Stimulated activated naive B cell treated with anti-CD40 and anti-IgM and Interleukin-4, amounts not matched to agents 10 μg/mL and 1 μg/mL and 100 μg/mL, for 72 hours (primary cell): ENCODE measurements at regions not wholly inside any gene's neighbourhood (a gene's known extent, or its start where the extent isn't known, plus 50 kb on each side); places are given as distances from the start of the nearest gene placed in this dataset.

Experiments
- ATAC-seq, 2 donors: fragments of 150-1000 bp; cut with Tn5 transposase; replicated peaks; 2 replicates each; pipeline ENCODE4 v1.10.0; 2021; ENCODE audit warnings: moderate library complexity in 1 of 2
- DNase-seq: peaks from one replicate; pipeline ENCODE4 v3.0.0; 2021
- H3K27ac Mint-ChIP-seq: one replicate; pipeline ENCODE4 v1.8.0; 2022; ENCODE audit warnings: mild to moderate bottlenecking, mixed read lengths
- H3K27me3 Mint-ChIP-seq, 2 donors: one replicate each; pipeline ENCODE4 v1.8.0; 2022; ENCODE audit warnings: mixed read lengths in 2 of 2
- H3K36me3 Mint-ChIP-seq, 2 donors: one replicate each; pipeline ENCODE4 v1.8.0; 2022; ENCODE audit warnings: mixed read lengths in 2 of 2, mild to moderate bottlenecking in 1 of 2
- H3K4me1 Mint-ChIP-seq, 2 donors: one replicate each; pipeline ENCODE4 v1.8.0; 2022; ENCODE audit warnings: mixed read lengths in 2 of 2, mild to moderate bottlenecking in 1 of 2
- H3K4me3 Mint-ChIP-seq, 2 donors: one replicate each; pipeline ENCODE4 v1.8.0; 2022; ENCODE audit warnings: mild to moderate bottlenecking in 2 of 2, mixed read lengths in 2 of 2, moderate library complexity in 1 of 2
- H3K9me3 Mint-ChIP-seq, 2 donors: one replicate each; pipeline ENCODE4 v1.8.0; 2022; ENCODE audit warnings: mixed read lengths in 2 of 2, mild to moderate bottlenecking in 1 of 2

DNA sequence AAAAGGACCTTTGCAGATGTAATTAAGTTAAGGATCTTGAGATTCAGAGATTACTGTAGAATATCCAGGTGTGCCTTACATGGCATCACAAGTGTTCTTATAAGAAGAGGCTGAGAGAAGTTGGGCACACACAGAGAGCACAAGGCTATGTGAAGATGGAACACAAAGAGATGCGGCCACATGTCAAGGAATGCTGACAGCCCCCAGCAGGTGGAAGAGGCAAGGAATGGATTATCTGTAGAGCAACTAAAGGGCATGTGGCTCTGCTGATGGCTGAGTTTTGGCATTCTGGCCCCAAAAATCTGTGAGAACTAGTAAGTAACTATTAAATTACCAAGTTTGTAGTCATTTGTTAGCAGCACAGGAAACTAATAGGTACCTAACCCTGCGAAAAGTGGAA, 640.7 kb upstream of the PCDH15 start:
- no peaks in the 10 kb centered on the region for H3K4me1 Mint-ChIP-seq

DNA sequence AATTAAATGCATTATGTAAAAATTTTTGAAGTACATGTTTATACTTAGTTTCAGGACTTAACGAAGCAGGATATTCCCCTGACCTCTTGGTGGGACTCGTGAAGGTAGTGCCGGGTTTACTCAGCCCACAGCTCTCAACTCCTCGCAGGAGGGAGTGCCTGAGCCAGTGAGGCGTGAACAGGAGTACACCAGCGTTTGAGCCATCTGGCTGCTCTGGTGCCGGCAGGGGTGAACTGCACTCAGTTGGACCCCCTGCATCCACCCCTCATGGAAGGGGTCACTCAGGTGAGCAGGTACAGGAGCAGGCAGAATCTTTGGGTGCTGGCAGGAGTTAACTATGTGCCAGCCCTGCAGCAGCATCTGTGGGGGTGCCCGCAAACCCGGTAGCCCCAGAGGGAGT, 625.1 kb upstream of the PCDH15 start:
- ATAC-seq (no peak), DNase-seq (no peak)
- no peaks in the 10 kb centered on the region for H3K27me3 Mint-ChIP-seq
- no peaks in the 10 kb centered on the region for H3K36me3 Mint-ChIP-seq
- H3K9me3 Mint-ChIP-seq = peaks cover 0 to 7% of the 10 kb centered on the region in 2 donors
- H3K4me3 Mint-ChIP-seq = no peak overlapping the region
- H3K27ac Mint-ChIP-seq = no peak overlapping the region
- H3K4me1 Mint-ChIP-seq = no peaks in the 10 kb centered on the region

More for the DNA sequence above, 640.7 kb upstream of the PCDH15 start:
- no peak overlapping the region for H3K4me3 Mint-ChIP-seq
- no peaks in the 10 kb centered on the region for H3K27me3 Mint-ChIP-seq
- ATAC-seq (no peak), DNase-seq (no peak)
- peaks cover 2 to 3% of the 10 kb centered on the region in 2 donors for H3K9me3 Mint-ChIP-seq
- H3K36me3 Mint-ChIP-seq = no peaks in the 10 kb centered on the region
- H3K27ac Mint-ChIP-seq = no peak overlapping the region

DNA sequence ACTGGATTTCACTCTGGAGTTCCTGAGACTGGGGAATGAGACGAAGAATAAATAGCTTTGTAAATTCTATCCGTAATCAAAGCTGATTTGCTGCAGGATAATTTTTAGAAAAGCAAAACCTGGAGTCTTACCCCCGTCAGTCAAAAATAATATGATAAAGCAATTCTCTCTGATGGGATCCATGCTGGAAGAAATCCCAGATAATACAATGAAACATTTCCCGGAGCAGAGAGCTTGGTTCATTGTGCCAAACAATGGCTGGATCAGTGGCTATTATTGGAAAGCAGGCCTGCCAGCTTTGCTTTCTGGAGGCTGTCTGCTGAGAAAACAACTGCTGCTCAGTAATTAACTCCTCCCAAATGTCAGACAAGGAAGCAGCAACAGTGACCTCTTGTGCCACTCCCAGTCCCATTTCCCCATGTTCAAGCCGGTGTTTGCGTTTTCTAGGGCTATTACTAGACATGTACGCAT, 609.4 kb upstream of the PCDH15 start:
- H3K9me3 Mint-ChIP-seq = no peaks in the 10 kb centered on the region
- H3K36me3 Mint-ChIP-seq = no peaks in the 10 kb centered on the region
- H3K4me3 Mint-ChIP-seq = no peak overlapping the region
- H3K27me3 Mint-ChIP-seq = no peaks in the 10 kb centered on the region
- DNase-seq = no peak
- H3K4me1 Mint-ChIP-seq = no peaks in the 10 kb centered on the region
- no peak for ATAC-seq
- no peak overlapping the region for H3K27ac Mint-ChIP-seq

DNA sequence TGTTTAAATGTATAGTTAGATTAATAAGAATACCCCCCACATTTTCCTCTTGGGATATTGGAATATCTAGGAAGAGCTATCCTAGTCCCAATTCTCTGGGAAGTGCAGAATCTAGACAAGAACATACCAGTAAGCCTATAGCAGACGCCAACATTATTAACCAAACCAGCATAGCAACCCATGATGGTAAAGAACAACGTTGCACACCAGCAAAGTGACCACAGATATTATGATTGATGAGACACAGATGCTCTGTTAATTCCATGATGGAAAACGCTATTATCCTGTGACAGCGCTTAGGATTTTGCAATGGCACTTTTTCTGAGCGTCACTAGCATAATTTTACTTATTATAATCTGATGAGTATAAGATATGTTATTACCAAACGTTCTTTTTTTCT, 603.1 kb upstream of the PCDH15 start:
- ATAC-seq = no peak
- H3K4me1 Mint-ChIP-seq = no peaks in the 10 kb centered on the region
- no peak for DNase-seq
- no peaks in the 10 kb centered on the region for H3K9me3 Mint-ChIP-seq
- H3K27me3 Mint-ChIP-seq = no peaks in the 10 kb centered on the region
- no peak overlapping the region for H3K4me3 Mint-ChIP-seq
- H3K36me3 Mint-ChIP-seq = no peaks in the 10 kb centered on the region
- H3K27ac Mint-ChIP-seq = no peak overlapping the region

DNA sequence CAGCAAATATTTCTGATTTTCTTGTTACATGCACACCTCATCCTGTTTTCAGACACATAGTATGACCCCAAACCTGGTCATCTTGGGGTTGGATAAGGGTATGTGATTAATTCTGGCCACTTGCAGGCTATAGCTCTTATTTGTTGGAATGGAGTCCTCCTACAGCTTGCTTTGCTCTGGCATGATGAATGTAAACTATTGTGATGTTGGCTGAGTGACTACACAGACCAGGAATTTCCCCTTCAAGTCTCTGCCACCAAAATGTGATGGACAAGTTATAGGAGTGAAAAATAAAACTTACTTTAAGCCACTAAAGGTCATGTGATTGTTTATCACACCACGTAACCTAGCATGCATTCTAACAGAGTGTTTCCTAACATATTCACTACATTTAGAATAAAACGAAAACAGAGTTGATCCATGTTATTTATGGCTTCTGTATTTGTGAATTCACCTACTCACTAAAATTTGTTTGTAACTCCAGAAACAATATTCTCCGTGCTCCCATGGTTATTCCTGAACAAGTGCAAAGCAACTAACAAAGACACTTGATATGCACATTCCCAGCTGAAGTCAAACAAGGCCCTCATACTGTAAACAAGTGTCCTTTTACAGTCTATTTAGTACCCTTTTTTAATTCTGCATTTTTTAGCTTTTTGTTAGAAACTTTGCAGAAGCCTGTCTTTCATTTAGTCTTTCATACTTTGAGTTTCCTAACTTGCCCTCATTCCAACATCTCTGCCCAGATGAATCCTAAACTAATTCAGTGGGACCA, 599.2 kb upstream of the PCDH15 start:
- no peaks in the 10 kb centered on the region for H3K36me3 Mint-ChIP-seq
- no peaks in the 10 kb centered on the region for H3K4me1 Mint-ChIP-seq
- H3K27me3 Mint-ChIP-seq = no peaks in the 10 kb centered on the region
- H3K27ac Mint-ChIP-seq = no peak overlapping the region
- DNase-seq = no peak
- H3K4me3 Mint-ChIP-seq = no peak overlapping the region
- no peak for ATAC-seq
- H3K9me3 Mint-ChIP-seq = no peaks in the 10 kb centered on the region

DNA sequence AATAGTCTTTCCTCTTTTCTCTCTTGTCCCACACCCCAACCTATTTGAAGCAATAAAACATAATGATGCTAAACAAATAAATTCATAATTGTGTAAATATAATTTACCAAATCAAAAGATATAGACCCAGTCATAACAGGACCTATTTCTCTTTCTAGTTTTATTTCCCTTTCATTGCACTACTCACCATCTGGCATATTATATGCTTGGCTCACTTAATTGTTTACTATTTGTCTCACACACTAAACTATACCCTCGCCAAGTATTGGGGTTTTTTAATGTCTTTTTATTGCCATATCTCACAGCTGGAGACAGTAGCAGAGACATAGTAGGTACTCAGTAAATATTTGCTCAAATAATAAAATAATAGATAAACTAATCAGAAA, 597.5 kb upstream of the PCDH15 start:
- DNase-seq (no peak), ATAC-seq (no peak)
- Mint-ChIP-seq H3K27ac (no peak overlapping the region), H3K4me1 (no peaks in the 10 kb centered on the region), H3K9me3 (no peaks in the 10 kb centered on the region), H3K27me3 (no peaks in the 10 kb centered on the region), H3K4me3 (no peak overlapping the region), H3K36me3 (no peaks in the 10 kb centered on the region)

DNA sequence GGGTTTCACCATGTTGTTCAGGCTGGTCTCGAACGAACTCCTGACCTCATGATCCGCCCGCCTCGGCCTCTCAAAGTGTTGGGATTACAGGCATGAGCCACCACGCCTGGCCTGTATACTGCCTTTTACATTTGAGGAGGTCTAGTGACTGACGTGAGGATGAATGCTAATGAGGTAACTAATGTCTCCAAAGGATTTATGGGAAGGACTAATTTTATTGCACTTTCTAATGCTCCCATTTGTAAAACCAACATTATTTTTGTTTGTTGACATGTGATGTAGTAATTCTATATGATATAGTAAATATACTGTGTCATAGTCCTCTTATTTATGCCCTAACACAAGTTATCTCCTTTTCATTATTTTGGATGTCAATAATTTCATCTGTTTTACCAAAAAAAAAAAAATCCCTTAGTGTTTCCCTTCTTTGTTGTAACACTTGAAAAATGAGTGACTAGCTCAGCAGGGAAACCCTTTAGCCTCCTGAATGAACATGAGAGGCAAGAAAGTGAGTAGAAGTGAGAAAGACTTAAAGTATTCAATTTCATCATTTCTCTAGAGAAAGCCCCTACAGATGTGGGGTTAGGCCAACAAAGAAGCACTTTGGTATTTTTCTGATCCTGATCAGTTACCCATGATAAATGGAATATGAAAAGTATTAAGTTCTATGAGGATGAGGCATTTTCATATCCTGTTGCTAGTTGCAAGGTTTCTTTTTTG, 596.9 kb upstream of the PCDH15 start:
- Mint-ChIP-seq H3K27ac (no peak overlapping the region), H3K4me1 (no peaks in the 10 kb centered on the region), H3K9me3 (no peaks in the 10 kb centered on the region), H3K4me3 (no peak overlapping the region), H3K27me3 (no peaks in the 10 kb centered on the region), H3K36me3 (no peaks in the 10 kb centered on the region)
- DNase-seq (no peak), ATAC-seq (no peak)

DNA sequence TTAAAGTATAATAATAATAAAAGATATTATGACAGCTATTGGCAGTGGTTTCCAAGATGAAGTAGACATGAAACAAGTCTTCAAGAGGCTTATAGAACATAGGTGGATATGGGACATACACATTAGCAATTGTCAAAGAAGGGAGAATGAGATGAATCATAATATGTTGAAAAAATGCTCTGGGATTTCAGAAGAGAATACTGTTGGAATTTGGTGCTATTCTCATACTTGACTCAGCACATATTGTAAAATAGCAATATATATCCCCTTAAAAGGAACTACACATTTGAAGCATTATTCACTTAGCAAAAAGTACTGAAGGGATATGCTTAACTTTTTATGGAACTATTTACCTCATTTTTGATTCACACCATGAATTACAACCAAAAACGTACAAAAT, 577.2 kb upstream of the PCDH15 start:
- H3K4me3 Mint-ChIP-seq = no peak overlapping the region
- H3K27me3 Mint-ChIP-seq = no peaks in the 10 kb centered on the region
- ATAC-seq (no peak), DNase-seq (no peak)
- peaks cover 0 to 3% of the 10 kb centered on the region in 2 donors for H3K9me3 Mint-ChIP-seq
- no peaks in the 10 kb centered on the region for H3K4me1 Mint-ChIP-seq
- H3K27ac Mint-ChIP-seq = no peak overlapping the region
- H3K36me3 Mint-ChIP-seq = no peaks in the 10 kb centered on the region

DNA sequence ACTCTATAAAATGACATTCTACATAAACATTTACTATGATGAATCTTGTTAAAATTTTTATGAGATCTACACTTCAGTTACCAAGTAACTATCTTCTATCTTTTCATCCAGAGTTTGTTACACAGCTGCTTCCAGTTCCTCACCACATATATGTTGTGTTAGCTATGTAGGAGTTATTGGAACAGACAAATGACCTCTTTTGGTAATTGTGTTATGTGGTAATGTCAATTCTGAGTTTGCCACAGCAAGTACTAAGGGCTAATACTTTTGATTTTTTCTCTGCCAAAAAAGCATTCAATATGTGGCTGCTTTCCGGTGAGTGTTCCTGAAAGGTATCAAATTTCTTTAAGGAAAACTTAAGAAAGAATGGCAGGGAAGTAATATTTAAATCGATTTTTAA, 573.9 kb upstream of the PCDH15 start:
- no peak overlapping the region for H3K4me3 Mint-ChIP-seq
- H3K27ac Mint-ChIP-seq = no peak overlapping the region
- no peaks in the 10 kb centered on the region for H3K36me3 Mint-ChIP-seq
- H3K27me3 Mint-ChIP-seq = no peaks in the 10 kb centered on the region
- no peak for ATAC-seq
- no peak for DNase-seq
- H3K9me3 Mint-ChIP-seq = peaks cover 0 to 3% of the 10 kb centered on the region in 2 donors
- no peaks in the 10 kb centered on the region for H3K4me1 Mint-ChIP-seq

DNA sequence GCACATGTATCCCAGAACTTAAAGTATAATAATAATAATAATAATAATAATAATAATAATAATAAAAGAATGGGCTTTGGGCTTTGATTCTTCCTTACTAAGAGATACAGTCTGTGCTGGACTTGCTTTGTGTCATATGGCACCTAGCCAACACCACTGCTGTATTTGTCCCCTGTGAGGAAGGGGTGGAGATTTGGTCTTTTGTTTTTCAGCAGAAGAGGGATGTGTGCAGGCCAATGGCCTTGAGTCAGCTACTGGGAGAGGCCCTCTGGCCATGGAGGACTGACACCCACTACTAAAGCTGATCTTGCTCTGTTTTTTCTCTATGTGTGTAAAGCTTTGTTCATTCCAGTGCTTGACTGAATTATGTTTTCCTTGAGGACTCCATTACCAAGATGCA, 573.0 kb upstream of the PCDH15 start:
- Mint-ChIP-seq H3K36me3 (no peaks in the 10 kb centered on the region), H3K27ac (no peak overlapping the region), H3K9me3 (peaks cover 0 to 3% of the 10 kb centered on the region in 2 donors), H3K4me3 (no peak overlapping the region), H3K27me3 (no peaks in the 10 kb centered on the region), H3K4me1 (no peaks in the 10 kb centered on the region)
- no peak for DNase-seq
- ATAC-seq = no peak

DNA sequence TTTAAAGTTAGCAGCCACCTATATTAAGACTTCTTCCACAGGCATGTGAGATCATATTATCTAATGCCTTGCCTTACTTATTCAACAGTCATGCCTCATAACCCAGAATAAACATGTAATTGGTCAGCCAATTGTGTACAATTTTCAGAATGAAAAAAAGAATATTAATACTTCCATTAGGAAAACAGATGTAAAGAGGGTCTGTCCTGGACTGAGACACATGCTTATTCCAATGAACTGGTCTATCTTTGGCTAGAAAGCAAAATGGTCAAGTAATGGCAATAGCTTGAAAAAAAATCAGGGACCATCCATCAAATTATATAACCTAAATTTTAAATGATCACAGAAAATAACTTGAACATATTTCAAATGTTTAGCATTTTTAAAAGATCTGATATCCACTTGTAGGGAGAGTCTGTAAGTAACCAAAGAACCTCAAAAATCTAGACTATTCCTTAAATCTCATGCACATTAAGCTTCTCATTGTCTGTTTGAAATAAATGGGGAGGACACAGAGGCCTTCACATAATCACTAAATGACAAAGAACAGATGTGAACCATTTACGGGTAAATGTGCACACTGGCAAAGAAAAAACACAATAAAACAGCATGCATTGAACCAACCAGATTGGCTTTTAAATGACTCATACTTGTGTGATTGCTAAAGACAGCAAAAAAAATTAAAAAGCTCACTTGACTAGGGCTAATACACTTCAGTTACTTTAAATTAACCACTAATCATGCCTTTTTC, 568.8 kb upstream of the PCDH15 start:
- DNase-seq (no peak), ATAC-seq (no peak)
- H3K27ac Mint-ChIP-seq = no peak overlapping the region
- no peaks in the 10 kb centered on the region for H3K36me3 Mint-ChIP-seq
- H3K4me1 Mint-ChIP-seq = no peaks in the 10 kb centered on the region
- H3K27me3 Mint-ChIP-seq = no peaks in the 10 kb centered on the region
- no peak overlapping the region for H3K4me3 Mint-ChIP-seq
- peaks cover 0 to 3% of the 10 kb centered on the region in 2 donors for H3K9me3 Mint-ChIP-seq

DNA sequence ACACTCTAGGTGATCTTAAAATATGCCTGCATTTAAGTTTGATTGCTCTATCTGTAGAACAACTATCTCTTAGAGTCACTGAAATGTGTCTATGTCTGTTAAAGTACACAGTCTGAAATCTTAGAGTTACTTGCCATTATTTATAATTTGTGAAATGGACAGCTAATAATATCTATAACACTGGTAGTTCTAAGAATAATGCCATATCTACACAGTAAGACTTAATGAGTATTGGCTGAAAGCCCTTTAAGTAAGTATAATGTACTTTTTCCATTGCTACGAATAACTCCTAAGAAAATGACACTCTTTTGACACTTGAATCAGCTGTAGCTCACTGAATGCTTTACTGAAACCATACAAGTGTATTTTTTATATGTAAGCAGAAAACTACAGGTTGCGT, 567.4 kb upstream of the PCDH15 start:
- peaks cover 2 to 3% of the 10 kb centered on the region in 2 donors for H3K9me3 Mint-ChIP-seq
- no peaks in the 10 kb centered on the region for H3K27me3 Mint-ChIP-seq
- H3K4me3 Mint-ChIP-seq = no peak overlapping the region
- ATAC-seq (no peak), DNase-seq (no peak)
- H3K4me1 Mint-ChIP-seq = no peaks in the 10 kb centered on the region
- no peaks in the 10 kb centered on the region for H3K36me3 Mint-ChIP-seq
- no peak overlapping the region for H3K27ac Mint-ChIP-seq

DNA sequence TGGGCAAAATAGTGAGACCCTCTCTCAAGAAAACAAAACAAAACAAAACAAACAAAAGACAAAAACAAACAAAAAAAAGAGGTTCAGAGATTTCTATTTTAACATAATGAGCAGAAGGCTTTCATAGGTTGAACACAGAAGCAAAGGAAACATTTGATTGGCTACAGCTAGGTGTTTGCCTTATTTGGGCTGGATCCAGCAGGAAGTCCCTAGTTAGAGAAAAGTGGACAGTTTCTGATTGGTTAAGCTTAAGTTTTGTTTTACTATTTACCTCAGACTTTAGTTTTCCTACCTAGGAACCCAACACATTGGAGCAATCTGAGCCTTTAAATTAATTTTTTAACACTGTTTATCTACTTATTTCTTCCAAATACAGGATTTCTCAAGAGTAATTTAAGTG, 566.5 kb upstream of the PCDH15 start:
- no peaks in the 10 kb centered on the region for H3K4me1 Mint-ChIP-seq
- H3K27ac Mint-ChIP-seq = no peak overlapping the region
- ATAC-seq = no peak
- peaks cover 3 to 4% of the 10 kb centered on the region in 2 donors for H3K9me3 Mint-ChIP-seq
- H3K4me3 Mint-ChIP-seq = no peak overlapping the region
- no peak for DNase-seq
- H3K27me3 Mint-ChIP-seq = no peaks in the 10 kb centered on the region
- H3K36me3 Mint-ChIP-seq = no peaks in the 10 kb centered on the region

DNA sequence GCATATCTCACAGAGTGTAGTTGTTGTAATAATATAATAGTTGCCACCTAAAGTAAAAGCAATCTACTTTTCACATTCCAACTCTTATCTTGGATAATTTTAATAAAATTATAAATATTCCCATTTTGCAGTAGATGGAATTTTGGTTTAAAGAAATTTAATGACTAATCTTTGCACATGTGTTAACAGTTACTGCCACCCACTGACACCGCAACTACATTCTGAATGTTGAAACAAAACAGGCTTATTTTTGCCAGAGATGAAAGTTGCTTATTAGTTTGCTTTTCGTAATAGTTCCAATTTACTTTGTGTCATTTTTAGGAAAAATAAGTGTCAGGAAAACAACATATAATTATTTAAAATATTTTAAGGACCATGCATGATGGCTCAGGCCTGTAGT, 557.5 kb upstream of the PCDH15 start:
- DNase-seq = no peak
- H3K4me3 Mint-ChIP-seq = no peak overlapping the region
- no peak overlapping the region for H3K27ac Mint-ChIP-seq
- peaks cover 0 to 3% of the 10 kb centered on the region in 2 donors for H3K9me3 Mint-ChIP-seq
- no peak for ATAC-seq
- H3K4me1 Mint-ChIP-seq = no peaks in the 10 kb centered on the region
- no peaks in the 10 kb centered on the region for H3K36me3 Mint-ChIP-seq
- no peaks in the 10 kb centered on the region for H3K27me3 Mint-ChIP-seq

DNA sequence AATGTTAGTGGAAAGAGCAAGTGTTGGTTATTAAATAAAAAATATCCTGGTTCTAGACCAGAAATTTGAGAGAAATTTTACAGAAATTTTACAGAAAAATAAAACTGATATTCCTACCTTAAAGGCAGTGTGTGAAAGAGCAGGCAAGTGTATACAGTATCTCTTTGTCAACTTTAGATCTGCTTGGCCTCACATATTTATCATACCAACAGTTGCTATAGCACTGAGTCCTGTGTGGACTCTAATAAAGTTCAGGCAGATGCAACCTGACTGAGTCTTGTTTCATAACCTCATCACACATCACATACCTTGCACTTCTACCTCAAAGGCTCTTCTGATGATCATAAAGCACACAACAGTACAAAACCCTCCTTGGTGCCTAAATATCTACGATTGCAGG, 552.4 kb upstream of the PCDH15 start:
- no peaks in the 10 kb centered on the region for H3K4me1 Mint-ChIP-seq

More for the DNA sequence above, 552.4 kb upstream of the PCDH15 start:
- Mint-ChIP-seq H3K36me3 (no peaks in the 10 kb centered on the region), H3K27me3 (no peaks in the 10 kb centered on the region), H3K27ac (no peak overlapping the region), H3K9me3 (peaks cover 0 to 2% of the 10 kb centered on the region in 2 donors), H3K4me3 (no peak overlapping the region)
- DNase-seq = no peak
- ATAC-seq = no peak
